HG02970 (cell line): ENCODE measurements at regions not wholly inside any gene's neighbourhood (a gene's known extent, or its start where the extent isn't known, plus 50 kb on each side); places are given as distances from the start of the nearest gene placed in this dataset.

Experiments used
- ATAC-seq: cut with Tn5 transposase; IDR thresholded peaks from one replicate; pipeline ENCODE4 v1.9.1; 2021; ENCODE audit warnings: mild to moderate bottlenecking, moderate library complexity, moderate number of reproducible peaks; ENCODE audit not compliant: unreplicated experiment, low FRiP score

DNA sequence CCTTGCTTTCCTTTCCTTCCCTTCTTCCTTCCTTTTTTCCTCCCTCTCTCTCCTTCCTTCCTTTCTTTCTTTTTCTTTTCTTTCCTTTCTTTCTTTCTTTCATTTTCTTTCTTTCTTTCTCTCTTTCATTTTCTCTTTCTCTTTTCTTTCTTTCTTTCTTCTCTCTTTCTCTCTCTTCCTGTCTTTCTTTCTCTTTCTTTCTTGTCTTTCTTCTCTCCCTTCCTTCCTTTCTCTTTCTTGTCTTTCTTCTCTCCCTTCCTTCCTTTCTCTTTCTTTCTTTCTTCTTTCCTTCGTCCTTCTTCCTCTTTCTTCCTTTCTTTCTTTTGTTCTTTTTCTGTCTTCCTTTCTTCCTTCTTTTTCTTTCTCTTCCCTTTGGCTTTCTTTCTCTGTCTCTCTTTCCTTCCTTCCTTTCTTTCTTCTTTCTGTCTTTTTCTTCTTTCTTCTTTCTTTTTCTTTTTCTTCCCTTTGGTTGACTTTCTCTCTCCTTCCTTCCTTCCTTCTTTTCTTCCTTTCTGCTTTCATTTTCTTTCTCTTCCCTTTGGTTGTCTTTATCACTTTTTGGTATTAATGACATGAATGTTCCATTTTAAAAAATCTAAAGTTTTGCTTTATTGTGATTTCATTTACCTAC is 496.4 kb upstream of the CBLB start:
- no peak for ATAC-seq

DNA sequence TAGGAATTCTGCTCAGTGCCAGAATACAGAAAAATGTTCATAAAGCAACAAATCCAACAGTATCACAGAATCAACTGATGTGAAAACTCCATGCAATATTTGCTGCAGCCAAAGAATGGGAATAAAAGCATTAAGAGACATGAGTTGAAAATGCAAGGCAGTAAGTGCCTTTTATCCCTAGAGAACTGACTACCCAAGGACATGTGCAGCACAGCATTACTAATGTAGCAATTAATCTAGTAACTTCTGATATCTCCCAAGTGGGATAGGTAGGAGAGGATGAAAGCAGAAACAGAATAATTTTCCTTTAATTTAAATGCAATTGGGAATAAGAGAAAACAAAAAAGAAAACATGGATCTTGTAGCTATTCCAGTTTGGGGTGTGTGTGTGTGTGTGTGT is 497.5 kb upstream of the CBLB start:
- no peak for ATAC-seq

DNA sequence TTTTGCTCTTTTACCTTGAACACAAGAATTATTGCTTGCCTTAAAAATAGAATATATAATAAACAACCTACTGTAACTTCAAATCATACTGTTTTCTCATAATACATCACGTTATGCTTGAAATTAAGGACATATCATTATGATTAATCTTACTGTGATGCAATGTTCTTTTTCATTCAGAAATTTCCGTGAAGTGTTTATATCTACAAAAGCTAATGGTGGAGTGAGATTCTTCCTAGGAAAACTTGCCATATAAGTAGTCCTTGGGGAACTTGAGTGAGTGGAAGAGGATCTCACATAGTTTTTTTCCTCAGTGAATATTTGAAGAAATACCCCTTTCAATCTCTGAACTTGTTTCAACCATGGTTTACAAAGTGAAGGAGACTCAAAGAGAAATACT is 498.7 kb upstream of the CBLB start:
- ATAC-seq: no peak

DNA sequence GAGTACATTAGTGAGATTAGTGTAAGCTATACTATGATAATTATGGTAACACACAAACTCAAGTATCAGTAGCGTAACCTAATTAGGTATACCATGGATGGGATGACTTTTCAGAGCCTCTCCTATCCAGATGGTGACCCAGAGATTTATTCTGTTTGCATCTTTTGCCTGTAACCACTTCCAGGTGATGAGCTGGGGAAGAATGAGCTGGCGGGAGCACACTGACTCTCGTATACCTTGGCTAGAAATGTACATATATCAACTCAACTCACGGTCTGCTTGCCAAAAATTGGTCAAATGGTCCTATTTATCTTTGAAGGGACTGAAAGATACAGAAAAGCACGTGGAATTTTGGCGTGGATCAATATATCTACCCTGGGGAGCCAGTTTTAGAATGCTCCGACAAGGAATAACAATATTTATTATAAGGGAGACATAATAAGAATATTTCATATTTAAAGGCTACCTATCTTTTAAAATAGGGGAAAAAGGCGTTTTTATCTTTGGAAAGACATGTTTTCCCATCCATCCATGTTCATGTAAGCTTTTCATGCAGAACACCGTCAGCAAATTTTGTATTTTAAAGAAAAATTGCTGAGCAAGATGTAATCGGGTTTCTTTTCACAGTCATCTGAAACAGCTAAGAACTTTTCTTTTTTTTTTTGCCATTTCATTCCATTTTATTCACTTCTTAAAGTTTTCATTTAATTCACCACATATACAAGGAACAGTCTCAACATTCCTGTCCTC is 502.6 kb upstream of the CBLB start:
- ATAC-seq: no peak

DNA sequence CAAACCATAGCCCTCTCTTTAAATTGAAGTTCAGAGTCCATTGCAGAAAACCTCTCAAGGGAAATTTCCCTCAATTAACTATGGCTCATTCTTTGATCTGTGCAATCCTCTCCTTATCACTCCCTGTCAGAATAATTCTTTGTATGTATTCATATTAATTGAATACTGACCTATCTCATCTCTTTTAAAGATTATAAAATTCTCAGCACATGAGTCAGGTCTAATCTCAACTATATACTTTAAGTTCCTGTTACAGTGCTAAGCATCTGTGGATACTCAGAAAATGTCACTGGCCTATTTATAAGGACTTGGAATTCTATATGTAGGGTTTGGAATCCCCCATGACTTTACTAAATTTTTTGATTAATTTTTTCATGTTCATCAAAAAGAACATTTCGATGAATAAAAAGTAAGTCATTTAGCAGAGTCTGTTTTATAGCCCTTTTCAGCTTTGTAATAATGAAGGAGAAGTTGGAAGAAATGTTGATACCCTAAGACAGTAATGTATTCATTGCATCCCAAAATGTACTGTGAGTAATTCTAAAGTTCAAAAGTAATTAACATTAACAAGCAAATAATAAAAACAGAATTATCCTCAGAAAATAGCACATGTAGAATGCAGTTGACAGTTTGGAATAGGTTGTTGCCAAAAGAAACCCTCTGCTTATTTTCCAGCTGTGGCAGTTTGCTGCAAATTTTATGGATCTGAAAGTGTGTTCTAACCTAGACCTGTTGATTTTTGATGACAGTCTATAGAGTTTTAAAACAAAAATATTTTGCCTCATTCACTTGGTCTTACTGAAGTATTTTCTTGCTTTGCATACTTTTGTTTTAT is 503.4 kb upstream of the CBLB start:
- no peak for ATAC-seq

DNA sequence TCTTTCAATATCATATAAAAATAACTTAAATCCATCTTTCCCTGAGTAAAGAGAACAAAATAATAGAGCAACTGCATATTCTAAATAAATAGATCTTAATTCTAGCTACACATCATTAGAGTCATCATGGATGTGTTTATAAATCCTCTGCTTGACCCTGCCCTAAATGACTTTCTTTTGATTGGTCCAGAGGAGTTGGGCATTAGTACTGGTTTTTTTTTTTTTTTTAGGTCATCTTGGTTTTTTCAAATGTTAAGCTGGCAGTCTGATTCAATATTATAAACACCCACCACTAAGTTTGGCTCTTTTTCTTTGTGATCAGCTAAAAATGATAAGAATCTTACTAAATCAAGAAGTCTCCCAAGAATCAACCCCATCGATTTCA is 504.0 kb upstream of the CBLB start:
- ATAC-seq: no peak

DNA sequence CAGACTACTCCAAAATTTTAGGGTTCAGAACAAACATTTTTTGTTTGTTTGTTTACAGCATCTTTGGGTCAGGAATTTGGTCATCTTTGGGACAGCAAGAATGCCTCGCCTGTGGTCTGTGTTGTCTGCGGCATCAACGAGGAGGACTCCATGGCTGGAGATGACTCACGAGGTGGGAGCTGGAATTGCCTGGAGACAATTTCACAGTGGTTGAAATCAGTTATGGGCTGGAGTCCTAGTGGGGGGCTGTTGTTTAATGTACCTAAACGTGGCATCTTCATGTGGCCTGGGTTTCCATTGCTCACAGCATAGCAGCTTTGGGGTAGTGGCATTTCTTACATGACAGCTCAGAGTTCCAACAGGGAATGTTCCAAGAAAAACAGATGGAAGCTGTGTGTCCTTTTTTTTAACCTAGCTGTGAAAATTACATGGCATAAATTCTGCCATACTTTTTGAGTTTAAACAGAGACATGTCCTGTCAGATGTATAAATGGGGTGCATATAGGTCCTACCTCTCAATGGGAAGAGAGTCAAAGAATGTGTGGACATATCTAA is 507.3 kb upstream of the CBLB start:
- no peak for ATAC-seq

DNA sequence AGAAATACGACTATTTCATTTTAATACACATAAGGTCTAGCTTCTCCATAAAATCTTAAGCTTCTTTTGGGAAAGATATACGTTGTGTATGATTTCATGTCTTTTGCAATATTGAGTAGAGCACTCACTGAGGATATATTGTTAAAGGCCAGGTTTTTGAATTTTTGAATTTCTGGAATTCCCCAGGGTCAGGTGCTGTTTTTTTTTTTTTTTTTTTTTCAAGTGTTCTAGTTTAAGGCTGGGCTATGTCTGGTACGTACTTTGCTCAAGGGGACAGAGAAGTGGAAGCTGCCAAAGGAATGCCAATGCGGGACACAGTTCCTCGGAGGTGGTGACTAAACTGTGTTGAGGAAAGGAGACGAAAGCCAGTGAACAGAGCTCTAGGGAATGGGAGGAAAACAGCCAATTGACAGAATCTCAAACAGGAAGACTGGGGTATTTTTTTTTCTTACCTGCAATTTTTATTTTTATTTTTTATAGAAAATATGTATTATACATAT is 510.5 kb upstream of the CBLB start:
- ATAC-seq: no peak

DNA sequence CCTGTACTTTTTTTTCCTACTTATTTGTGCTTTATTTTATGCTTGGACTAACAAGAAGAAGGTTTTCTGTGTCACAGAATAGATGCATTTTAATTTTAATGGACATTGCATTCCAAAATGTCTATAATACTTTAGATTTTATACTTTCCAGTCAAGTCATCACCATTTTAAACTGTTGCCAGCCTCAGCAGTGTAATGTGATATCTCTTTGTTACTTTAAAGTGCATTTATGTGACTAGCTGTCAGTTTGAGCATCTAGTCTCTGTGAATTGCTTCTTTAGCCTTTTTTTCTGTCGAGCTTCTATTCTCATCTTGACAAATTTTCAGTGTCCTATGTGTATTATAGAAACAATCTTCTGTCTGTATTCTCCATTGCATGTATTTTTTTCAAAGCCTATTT is 511.4 kb upstream of the CBLB start:
- no peak for ATAC-seq

DNA sequence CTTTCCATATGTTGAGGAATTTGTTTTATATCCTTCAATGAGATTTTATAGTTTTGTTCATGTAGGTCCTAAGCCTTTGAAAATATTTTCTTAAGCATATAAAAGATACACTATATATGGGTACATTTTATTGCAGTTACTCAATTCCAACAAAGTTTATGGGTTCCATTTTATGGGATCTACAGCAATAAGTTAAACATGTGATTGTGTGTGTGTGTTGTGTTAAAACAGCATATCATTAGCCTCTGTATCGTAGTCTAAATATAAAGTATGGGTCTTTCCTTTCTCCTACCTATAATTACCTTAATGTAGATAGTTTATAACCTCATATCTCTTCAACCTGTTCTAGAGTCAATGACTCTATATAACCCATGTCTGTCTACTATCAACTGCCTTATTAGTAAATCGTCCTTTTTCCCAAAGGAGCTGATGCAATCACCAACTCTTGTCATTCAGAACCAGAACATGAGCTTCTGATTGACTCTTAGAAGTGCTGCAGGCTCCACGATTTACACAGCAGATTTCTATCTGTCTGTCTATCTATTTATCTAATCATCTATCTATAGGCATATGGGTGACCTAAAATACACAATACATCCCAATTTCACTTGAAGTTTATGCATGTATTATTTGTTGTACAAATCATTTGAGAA is 512.6 kb upstream of the CBLB start:
- ATAC-seq: no peak

DNA sequence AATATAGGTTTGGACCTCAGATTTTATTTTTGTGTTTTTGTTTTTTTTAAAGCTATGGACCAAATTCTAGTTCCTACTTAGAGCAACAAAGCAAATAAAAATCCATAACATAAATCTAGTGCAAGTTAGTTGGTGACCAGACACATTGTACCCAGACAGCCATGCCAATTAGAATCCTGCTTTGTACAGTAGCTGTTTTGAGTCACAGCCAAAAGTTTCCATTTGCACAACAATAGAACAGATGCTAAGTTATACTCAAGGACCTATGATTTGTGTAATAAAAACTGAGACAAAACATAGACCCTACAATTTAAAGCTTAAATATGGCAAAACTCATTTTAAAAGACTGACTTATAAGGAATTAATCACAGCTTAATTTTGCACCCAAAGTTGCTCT is 513.1 kb upstream of the CBLB start:
- ATAC-seq: no peak

DNA sequence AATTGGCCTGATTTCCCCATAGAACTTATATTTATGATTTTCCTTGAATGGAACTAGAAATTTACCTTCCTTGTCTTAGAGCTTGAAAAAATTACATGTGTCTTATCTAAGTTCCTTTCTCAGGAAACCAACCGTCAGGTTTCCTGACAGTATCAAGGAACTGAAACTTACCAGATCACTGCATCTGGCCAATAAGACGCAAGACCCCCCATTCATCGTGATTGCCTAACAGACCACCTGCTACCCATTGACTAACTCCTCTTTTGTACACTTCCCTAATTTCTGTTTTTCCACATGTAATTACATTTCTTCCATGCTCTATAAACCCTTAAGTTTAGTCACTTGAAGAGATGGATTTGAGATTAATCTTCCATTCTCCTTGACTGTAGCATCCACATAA is 517.2 kb upstream of the CBLB start:
- no peak for ATAC-seq

DNA sequence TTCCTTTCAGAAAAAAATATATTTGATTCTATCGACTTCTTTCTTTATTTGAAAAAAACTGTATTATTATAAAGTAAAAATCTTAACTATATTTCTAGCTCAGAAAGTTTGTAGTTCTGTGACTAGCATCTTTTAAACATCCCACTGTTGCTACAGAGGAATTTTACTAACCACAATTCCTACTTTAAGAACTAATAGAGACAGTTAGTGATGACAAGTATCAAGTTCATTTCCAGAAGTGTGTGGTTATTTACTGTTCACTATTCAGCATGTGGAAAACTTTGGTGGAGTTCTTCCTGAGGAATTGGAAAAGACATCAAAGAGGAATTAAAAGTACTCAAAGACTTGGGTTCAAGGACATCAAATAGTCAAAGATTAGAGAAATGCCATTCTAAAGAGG is 524.1 kb upstream of the CBLB start:
- no peak for ATAC-seq

DNA sequence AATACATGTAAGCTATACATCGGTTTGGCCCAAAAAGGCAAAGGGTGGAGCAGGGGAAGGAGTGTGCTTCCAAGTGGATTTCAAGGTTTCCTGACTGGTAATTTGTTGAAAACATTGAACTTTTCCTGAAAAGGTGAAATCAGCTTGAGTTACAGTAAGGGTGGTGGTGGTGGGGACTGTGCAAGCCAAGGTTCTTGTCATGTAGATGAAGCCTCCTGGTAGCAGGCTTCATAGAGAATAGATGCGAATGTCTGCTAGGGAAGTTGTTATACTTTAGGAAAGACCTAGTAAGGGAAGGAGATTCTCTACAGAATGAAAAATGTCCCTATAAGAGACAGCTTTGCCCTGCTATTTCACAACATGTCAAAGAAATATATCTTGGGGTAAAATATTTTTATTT is 528.2 kb upstream of the CBLB start:
- ATAC-seq: no peak

DNA sequence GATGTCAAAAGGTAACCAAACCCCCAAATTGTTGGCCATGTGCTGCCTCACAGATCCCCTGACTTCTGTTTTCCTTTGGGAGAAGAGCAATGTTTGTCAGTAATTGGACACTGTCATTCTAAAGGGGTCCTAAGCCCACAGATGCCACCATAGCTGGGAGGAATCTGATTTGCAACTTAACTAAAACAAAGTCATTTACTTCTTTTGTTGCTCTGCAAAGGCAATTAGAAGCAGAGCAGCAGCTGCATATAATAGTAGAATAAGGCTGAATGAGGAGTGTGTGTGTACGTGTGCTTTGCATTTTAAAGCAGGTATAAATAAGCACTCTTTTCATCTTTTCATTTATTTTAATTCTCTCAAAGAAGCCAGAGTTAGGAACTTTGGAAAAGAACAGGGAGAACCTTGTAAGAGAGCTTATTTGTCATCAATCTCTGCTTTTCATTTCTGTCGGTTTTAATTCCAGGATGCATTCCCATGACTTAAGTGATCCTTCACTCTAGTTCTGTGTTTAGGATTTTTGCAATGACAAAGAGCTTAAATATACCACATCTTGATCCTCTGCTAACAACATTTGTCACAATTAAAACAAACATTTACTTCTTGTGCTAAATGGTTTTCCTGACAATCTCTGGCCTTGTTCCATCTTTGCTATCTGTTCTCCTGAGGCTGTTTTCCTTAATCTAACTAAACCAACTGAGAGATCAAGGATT is 530.2 kb upstream of the CBLB start:
- no peak for ATAC-seq

DNA sequence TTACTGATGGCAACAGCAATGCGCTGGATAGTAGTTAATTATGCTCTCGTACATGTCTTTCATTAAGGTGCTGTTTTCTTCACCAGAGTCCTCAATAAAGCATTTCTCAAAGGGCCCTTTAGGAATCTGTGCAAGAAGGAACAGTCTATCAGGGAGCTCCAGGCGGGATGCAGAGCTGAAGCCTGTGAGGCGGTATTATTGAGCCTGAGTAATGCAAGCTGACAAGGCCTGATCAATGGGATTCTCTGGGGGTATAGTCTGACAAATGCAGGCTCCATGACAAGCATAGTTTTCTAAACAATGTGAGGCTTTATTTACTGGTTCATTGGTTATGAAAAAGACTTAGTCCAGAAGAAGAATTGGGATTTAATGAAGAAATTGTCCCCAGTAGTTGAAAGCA is 530.9 kb upstream of the CBLB start:
- no peak for ATAC-seq

DNA sequence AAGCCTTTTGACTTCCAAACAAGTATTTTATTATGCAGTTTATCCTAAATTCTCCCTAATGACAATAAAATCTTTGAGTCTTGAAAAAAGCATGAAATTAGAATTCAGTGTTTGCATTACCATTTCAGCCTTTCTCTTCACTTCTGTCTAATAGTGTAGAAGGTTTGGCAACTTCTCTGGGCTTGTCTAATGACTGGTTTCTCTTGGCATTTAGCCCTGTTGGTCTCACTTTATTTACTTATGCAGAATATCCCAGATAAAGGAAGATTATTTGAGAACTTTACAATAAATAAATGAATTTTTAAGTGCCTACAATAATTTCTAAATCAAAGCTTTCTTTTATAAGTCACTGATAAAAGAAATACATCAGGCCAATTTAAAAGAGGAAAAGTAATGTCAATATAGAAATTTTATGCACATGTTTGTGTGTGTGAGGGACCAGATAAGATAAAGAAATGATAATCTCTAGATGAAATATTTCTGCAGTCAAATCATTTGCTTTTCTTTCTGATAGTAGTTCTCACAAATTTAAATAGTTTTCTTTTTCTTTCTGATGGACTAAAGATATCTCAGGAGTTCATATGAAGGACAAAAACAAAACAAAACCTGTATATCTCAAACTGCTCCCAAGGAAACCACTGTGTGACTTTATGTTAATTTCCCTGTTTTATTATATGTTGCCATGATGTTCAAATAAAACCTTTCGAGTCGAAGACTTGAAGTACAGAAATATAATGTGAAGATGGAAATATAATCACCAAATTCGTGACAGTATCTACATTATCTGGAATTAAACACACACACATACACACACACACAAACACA is 533.1 kb upstream of the CBLB start:
- ATAC-seq: no peak

DNA sequence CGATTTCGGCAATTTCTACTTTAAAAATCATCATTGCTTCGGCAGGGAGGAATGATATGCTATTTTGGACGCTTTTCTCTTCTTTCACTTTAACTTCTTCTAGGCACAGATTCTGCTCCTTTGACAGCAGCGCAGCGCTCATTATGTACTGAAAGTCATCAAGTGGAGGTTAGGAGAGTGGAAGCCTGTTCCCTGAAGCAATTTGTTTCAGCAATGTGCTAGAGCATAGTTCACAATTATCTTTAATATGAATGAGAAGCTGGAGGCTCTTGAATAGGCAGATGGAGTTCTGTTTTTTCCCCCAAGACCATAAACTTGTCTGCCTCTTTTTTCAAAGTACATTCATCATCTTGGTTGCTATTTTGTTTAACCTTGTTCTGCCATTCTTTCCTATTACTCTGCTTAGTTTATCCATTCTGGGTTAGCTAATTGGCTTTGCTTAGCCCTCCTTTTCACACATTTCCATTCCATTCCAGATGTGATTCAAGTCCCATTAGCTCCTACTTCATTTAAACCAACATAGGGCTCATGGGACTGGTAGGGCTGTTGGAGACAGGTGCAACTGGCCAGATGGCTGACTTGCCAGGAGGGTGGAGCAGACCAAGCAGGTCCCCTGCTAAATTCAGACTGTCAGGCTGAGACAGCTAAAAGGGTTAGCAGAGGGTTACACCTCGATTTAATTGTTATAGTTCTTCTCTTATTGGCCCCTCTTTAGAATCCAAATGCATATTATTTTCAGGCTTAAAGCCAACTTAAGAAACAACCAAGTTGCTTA is 534.7 kb upstream of the CBLB start:
- ATAC-seq: no peak
